GM12891 (cell line): ENCODE measurements at regions not wholly inside any gene's neighbourhood (a gene's known extent, or its start where the extent isn't known, plus 50 kb on each side); places are given as distances from the start of the nearest gene placed in this dataset.

Experiments used
- PAX5 ChIP-seq: IDR thresholded peaks from 2 replicates; pipeline ENCODE4 v1.6.1; 2011; ENCODE audit warnings: low read length, moderate library complexity, mild to moderate bottlenecking; ENCODE audit not compliant: insufficient read depth, severe bottlenecking
- POLR2A ChIP-seq: IDR thresholded peaks from 2 replicates; pipeline ENCODE4 v1.6.1; 2011; ENCODE audit warnings: low read depth, low read length, control low read depth
- POLR2AphosphoS5 ChIP-seq: IDR thresholded peaks from 2 replicates; pipeline ENCODE4 v1.6.1; 2011; ENCODE audit warnings: low read depth, low read length, control low read depth
- POU2F2 ChIP-seq: IDR thresholded peaks from 2 replicates; pipeline ENCODE4 v1.6.1; 2011; ENCODE audit warnings: low read depth, mild to moderate bottlenecking, control low read depth, low read length, moderate library complexity
- SPI1 ChIP-seq: IDR thresholded peaks from 2 replicates; pipeline ENCODE4 v1.6.1; 2011; ENCODE audit warnings: low read depth, low read length, control low read depth
- TAF1 ChIP-seq: IDR thresholded peaks from 2 replicates; pipeline ENCODE4 v1.6.1; 2011; ENCODE audit warnings: low read depth, low read length, control low read depth

DNA sequence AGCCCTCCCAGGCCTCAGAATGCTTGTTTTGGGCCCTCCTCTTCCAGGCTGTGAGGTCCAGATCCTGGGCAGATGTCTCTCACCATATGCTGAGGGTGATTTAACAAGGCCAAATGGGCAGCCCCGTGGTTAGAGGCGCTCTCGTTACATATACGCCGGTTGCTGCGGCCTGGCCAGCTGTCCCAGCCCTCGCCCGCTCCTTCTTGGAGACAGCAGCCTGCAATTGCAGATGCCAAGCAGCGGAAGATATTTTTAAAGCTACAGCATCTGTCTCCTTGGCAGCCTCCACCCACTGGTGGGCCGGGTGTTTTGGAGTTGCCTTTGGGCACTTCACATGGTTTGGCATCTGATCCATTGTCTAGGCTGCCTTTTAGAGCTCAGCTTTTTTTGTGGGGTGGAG is 178.8 kb upstream of the NFIA start:
- no peak for TF ChIP-seq POLR2A
- TF ChIP-seq TAF1: no peak
- TF ChIP-seq POLR2AphosphoS5: no peak
- TF ChIP-seq SPI1: no peak
- no peak for TF ChIP-seq PAX5
- TF ChIP-seq POU2F2: no peak
